ENCODE measurements at regions not wholly inside any gene's neighbourhood (a gene's known extent, or its start where the extent isn't known, plus 50 kb on each side); places are given as distances from the start of the nearest gene placed in this dataset.

DNA sequence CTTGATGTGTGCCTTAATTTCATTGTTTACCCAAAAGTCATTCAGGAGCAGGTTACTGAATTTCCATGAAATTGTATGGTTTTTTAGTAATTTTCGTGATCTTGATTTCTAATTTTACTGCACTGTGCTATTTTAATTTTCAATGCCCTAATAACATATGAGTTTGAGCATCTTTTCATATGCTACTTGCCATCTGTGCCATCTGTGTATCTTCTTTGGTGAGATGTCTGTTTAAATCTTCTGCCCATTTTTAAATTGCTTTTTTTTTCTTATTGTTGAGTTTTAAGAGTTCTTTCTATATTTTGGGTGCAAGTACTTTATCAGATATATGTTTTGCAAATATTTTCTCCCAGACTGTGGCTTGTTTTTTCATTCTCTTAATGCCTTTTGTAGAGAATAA lies 165.9 kb downstream of the ST6GAL2 start:
- no peak for DNase-seq

DNA sequence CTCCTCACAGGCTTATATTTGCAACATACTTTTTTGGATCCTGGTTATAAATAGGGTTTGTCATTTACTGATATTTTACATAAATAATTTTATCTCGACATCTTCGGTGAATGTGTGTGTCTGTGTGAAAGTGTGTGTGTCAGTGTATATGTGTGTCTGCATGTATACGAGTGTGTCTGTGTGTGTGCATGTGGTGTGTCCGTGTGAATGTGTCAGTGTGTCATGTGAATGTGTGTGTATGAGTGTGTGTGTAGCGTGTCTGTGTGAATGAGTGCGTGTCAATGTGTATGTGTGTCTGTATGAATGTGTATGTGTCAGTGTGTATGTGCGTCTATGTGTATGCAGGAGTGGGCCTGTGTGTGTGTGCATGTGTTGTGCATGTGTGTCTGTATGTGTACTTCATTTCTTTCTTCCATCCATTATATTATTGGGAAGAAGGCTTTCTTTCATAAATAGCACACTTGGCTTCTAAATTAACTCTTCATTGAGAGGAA lies 161.6 kb downstream of the ST6GAL2 start:
- no peak for DNase-seq

DNA sequence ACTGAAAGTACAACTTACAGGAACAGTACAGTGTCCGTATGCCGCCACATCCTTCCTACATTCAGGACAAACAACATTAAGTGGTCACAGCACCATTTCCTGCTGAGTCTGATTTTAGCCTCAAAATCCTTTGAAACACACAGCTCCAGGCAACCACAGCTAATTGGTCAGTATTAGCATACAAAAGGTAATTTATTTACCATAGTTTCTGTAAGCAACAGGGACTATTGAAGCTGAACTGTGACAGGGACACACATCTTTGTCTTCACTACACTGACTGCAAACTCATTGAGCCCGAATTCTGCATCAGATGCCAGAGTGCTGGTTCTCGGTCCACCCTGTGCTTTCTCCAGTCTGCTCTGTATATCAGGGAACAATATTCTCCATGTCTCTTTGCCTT lies 151.8 kb downstream of the ST6GAL2 start:
- DNase-seq = no peak

DNA sequence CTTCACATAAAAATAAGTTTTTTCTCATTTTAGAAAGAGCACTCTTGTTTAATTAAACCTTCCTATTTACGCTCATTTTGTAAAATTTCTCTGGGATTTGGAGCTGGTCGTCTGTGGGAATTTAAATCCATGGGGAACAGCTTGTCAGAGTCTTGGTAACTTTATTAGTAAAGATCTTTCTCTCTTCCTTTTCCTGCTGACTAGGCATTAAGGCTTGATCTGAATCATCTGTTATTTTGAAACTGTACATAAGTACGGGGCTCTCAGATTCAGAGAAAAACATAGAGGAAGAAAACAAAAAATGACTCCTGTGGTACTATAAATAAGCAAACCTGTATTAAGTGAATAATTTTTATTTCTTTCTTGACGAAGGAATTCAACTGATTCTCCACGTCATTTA lies 150.2 kb downstream of the ST6GAL2 start:
- DNase-seq = no peak

DNA sequence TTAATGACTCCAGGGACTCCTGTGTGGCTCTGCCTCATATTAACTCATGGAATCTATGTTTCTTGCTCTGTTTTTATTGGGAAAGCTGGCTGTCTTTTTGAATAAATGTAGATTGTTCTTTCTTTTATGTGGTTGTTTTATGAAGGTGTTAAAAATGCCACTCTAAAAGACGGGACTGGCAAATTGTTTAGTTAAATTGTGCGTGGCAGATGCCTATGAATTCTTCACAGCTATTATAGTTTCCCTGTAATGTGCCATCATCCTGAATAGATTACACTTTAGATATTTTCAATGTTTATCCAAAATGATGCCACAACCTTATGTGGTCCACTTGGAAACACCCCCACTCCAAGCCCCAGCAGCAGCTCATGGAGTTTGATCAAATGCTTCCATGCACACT lies 149.7 kb downstream of the ST6GAL2 start:
- no peak for DNase-seq

DNA sequence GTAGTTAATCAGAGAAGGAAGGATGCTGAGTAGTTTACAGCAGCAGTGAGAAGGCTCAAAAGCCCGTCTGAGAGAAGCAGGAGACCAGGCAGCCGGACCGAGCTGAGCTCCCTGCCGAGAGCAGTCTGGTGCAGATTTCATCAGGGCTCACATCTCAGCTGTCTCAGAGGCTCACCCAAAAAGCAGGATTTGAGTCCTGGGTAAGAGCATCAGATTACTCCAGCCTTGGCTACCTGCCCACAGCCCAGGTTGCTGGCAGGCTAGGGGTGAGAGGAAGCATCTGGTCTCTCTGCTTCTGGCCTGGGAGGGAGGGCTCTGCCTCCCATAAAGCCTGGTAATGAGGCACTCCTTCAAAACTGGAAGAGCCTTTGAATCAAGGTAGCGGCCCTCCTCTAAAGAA lies 140.5 kb downstream of the ST6GAL2 start:
- DNase-seq = peak; percentile 85

DNA sequence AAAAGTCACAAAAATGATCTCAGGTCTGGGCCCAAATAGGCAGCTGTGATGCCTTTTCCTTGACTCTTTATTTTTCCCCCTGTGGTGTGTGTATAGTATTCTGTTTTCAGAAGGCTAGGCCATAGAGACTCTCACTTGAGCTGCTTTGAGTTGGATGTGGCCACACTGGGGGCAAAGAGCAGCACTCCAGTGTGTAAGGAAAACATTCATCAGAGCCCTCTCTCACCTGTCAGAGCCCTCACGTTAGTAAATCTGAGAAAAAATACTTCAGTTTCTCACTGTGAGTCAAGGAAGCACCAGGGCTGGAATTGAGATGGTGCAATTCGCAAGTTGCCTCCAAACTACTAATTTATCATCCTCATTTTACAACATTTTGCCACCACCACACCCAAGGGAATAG lies 136.1 kb downstream of the ST6GAL2 start:
- no peak for DNase-seq
